ENCODE measurements at regions not wholly inside any gene's neighbourhood (a gene's known extent, or its start where the extent isn't known, plus 50 kb on each side); places are given as distances from the start of the nearest gene placed in this dataset.

DNA sequence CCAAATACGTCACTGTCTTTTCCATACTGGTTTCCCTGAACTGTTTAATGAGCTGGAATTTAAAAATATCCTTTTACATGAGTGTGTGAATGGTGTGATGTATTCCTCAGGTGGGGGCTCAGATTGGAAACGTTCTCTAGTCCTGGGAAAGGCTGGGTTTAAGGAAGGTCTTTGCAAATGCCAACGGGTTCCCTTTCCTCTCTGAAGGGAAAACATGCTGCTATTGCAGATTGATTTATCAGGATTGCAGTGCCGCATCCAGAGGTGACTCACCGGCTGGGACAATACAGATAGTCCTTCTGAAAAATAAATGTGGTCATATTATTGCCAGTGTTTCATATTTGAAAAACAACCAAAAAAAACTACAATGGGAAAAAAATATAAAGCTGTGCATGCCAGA, 193.1 kb upstream of the FLRT2 start (continued):
- TF ChIP-seq, protein P1, sequence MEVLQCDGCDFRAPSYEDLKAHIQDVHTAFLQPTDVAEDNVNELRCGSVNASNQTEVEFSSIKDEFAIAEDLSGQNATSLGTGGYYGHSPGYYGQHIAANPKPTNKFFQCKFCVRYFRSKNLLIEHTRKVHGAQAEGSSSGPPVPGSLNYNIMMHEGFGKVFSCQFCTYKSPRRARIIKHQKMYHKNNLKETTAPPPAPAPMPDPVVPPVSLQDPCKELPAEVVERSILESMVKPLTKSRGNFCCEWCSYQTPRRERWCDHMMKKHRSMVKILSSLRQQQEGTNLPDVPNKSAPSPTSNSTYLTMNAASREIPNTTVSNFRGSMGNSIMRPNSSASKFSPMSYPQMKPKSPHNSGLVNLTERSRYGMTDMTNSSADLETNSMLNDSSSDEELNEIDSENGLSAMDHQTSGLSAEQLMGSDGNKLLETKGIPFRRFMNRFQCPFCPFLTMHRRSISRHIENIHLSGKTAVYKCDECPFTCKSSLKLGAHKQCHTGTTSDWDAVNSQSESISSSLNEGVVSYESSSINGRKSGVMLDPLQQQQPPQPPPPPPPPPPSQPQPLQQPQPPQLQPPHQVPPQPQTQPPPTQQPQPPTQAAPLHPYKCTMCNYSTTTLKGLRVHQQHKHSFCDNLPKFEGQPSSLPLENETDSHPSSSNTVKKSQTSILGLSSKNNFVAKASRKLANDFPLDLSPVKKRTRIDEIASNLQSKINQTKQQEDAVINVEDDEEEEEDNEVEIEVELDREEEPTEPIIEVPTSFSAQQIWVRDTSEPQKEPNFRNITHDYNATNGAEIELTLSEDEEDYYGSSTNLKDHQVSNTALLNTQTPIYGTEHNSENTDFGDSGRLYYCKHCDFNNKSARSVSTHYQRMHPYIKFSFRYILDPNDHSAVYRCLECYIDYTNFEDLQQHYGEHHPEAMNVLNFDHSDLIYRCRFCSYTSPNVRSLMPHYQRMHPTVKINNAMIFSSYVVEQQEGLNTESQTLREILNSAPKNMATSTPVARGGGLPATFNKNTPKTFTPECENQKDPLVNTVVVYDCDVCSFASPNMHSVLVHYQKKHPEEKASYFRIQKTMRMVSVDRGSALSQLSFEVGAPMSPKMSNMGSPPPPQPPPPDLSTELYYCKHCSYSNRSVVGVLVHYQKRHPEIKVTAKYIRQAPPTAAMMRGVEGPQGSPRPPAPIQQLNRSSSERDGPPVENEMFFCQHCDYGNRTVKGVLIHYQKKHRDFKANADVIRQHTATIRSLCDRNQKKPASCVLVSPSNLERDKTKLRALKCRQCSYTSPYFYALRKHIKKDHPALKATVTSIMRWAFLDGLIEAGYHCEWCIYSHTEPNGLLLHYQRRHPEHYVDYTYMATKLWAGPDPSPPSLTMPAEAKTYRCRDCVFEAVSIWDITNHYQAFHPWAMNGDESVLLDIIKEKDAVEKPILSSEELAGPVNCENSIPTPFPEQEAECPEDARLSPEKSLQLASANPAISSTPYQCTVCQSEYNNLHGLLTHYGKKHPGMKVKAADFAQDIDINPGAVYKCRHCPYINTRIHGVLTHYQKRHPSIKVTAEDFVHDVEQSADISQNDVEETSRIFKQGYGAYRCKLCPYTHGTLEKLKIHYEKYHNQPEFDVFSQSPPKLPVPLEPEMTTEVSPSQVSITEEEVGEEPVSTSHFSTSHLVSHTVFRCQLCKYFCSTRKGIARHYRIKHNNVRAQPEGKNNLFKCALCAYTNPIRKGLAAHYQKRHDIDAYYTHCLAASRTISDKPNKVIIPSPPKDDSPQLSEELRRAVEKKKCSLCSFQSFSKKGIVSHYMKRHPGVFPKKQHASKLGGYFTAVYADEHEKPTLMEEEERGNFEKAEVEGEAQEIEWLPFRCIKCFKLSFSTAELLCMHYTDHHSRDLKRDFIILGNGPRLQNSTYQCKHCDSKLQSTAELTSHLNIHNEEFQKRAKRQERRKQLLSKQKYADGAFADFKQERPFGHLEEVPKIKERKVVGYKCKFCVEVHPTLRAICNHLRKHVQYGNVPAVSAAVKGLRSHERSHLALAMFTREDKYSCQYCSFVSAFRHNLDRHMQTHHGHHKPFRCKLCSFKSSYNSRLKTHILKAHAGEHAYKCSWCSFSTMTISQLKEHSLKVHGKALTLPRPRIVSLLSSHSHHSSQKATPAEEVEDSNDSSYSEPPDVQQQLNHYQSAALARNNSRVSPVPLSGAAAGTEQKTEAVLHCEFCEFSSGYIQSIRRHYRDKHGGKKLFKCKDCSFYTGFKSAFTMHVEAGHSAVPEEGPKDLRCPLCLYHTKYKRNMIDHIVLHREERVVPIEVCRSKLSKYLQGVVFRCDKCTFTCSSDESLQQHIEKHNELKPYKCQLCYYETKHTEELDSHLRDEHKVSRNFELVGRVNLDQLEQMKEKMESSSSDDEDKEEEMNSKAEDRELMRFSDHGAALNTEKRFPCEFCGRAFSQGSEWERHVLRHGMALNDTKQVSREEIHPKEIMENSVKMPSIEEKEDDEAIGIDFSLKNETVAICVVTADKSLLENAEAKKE (CRISPR knock-in tag; IDR thresholded peaks at IDR 0.05): no peak
- no peak for TF ChIP-seq JUNB (IDR thresholded peaks at IDR 0.05; ENCODE audit: unreplicated experiment)

DNA sequence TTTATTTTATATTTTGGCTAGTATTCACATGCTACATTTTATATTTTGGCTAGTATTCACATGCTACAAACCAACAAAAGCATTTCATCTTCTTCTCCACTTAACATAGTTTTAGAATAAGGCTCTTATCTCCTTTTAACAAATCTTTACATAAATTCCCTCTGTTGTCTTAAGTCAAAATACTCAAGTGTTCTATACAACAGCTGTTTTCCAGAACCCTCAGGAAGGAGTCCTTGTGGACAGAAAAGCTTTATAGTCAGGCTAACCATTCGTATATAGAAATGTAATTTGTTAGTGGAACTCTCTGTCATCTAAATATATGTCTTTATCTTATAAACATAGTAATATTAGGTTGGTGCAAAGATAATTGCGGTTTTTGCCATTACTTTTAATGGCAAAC, 191.0 kb upstream of the FLRT2 start:
- no peaks in the 10 kb centered on the region for H3K4me1 Mint-ChIP-seq
- no peak for ATAC-seq
- Histone ChIP-seq H3K4me2 (no peak overlapping the region), H3K4me3 (no peak overlapping the region), H4K20me1 (replicated peaks; ENCODE audit: insufficient read depth) (no peaks in the 10 kb centered on the region), H3K27ac (ENCODE audit: low read depth) (no peak overlapping the region), H3K36me3 (ENCODE audit: insufficient read depth) (no peaks in the 10 kb centered on the region), H3K4me1 (ENCODE audit: insufficient read depth) (no peaks in the 10 kb centered on the region), H3K9me2 (ENCODE audit: insufficient read depth) (peaks cover 5% of the 10 kb centered on the region; the same call in 1 of the 2 replicates), H2AFZ (no peak overlapping the region), H3K27me3 (ENCODE audit: insufficient read depth) (no peaks in the 10 kb centered on the region), H3F3A (replicated peaks; ENCODE audit: low read depth) (no peaks in the 10 kb centered on the region), H3K79me2 (replicated peaks; ENCODE audit: insufficient read depth) (no peaks in the 10 kb centered on the region)
- DNase-seq (ENCODE audit: low spot score): no peak
- H3K27ac Mint-ChIP-seq: no peak overlapping the region
- no peaks in the 10 kb centered on the region for H3K36me3 Mint-ChIP-seq (ENCODE audit: low read depth)
- no peaks in the 10 kb centered on the region for H3K9me3 Mint-ChIP-seq
- no peak overlapping the region for H3K4me3 Mint-ChIP-seq
- H3K27me3 Mint-ChIP-seq (ENCODE audit: insufficient read depth, low read depth, poor library complexity): peaks cover 2% of the 10 kb centered on the region
- no peak for TF ChIP-seq STAT1 (IDR thresholded peaks at IDR 0.05; ENCODE audit: unreplicated experiment)
- TF ChIP-seq ZNF114 (CRISPR knock-in tag; IDR thresholded peaks at IDR 0.05): no peak
- TF ChIP-seq, protein P1 (CRISPR knock-in tag; IDR thresholded peaks at IDR 0.05): no peak
- TF ChIP-seq EZH2phosphoT487 (IDR thresholded peaks at IDR 0.05; ENCODE audit: unreplicated experiment): no peak
- TF ChIP-seq, protein P2, sequence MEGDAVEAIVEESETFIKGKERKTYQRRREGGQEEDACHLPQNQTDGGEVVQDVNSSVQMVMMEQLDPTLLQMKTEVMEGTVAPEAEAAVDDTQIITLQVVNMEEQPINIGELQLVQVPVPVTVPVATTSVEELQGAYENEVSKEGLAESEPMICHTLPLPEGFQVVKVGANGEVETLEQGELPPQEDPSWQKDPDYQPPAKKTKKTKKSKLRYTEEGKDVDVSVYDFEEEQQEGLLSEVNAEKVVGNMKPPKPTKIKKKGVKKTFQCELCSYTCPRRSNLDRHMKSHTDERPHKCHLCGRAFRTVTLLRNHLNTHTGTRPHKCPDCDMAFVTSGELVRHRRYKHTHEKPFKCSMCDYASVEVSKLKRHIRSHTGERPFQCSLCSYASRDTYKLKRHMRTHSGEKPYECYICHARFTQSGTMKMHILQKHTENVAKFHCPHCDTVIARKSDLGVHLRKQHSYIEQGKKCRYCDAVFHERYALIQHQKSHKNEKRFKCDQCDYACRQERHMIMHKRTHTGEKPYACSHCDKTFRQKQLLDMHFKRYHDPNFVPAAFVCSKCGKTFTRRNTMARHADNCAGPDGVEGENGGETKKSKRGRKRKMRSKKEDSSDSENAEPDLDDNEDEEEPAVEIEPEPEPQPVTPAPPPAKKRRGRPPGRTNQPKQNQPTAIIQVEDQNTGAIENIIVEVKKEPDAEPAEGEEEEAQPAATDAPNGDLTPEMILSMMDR (conservative IDR thresholded peaks at IDR 0.05; ENCODE audit: low read depth in 2 of 2): no peak
- no peak for TF ChIP-seq EZH2 (IDR thresholded peaks at IDR 0.05; ENCODE audit: low read depth, unreplicated experiment)
- TF ChIP-seq ZNF331 (CRISPR knock-in tag; IDR thresholded peaks at IDR 0.05; ENCODE audit: low read depth): no peak
- TF ChIP-seq CREB1 (CRISPR knock-in tag; IDR thresholded peaks at IDR 0.05; ENCODE audit: low read depth): no peak

All from GM23338 (cell line).